CD8-positive, alpha-beta memory T cell (primary cell): ENCODE measurements at regions not wholly inside any gene's neighbourhood (a gene's known extent, or its start where the extent isn't known, plus 50 kb on each side); places are given as distances from the start of the nearest gene placed in this dataset.

Source experiments
- CTCF ChIA-PET: fragments of 350-600 bp; sonication (Branson Sonifier 250); formaldehyde crosslinking; loops from one replicate; lab custom pipeline; 2021; ENCODE audit warnings: antibody characterized with exemption; lab: Charles Lee
- POLR2A ChIA-PET: fragments of 350-600 bp; sonication (Branson Sonifier 250); formaldehyde crosslinking; loops from one replicate; lab custom pipeline; 2021; ENCODE audit warnings: antibody characterized with exemption; lab: Charles Lee
- DNase-seq, 5 donors: peaks; one replicate each; pipeline versions ENCODE4 v3.0.0 to v3.0.0-alpha.2; 2020 to 2022; ENCODE audit warnings: mixed read lengths in 1 of 5
- H3K27ac ChIP-seq: one replicate; pipeline ENCODE4 v1.7.0; 2013; ENCODE audit warnings: low read depth, mild to moderate bottlenecking, low read length, moderate library complexity
- H3K27me3 ChIP-seq: 2 replicates; pipeline ENCODE4 v1.7.0; 2013; ENCODE audit warnings: low read length, mild to moderate bottlenecking; ENCODE audit not compliant: insufficient read depth, poor library complexity, severe bottlenecking
- H3K36me3 ChIP-seq: 2 replicates; pipeline ENCODE4 v1.7.0; 2013; ENCODE audit warnings: mild to moderate bottlenecking, low read length, moderate library complexity; ENCODE audit not compliant: insufficient read depth
- H3K4me1 ChIP-seq: 2 replicates; pipeline ENCODE4 v1.7.0; 2013; ENCODE audit warnings: mild to moderate bottlenecking, low read length, moderate library complexity; ENCODE audit not compliant: insufficient read depth
- H3K4me3 ChIP-seq: 2 replicates; pipeline ENCODE4 v1.7.0; 2013; ENCODE audit warnings: mild to moderate bottlenecking, low read length
- H3K9me3 ChIP-seq: 2 replicates; pipeline ENCODE4 v1.7.0; 2013; ENCODE audit warnings: mild to moderate bottlenecking, low read length
- H3K27ac Mint-ChIP-seq, 8 donors: one replicate each; pipeline ENCODE4 v1.8.0; 2020 to 2021; ENCODE audit warnings: mixed read lengths in 8 of 8, mild to moderate bottlenecking in 6 of 8, inconsistent platforms in 3 of 8, moderate library complexity in 3 of 8
- H3K27me3 Mint-ChIP-seq, 2 donors: one replicate each; pipeline ENCODE4 v1.8.0; 2020 to 2021; ENCODE audit warnings: mixed read lengths in 2 of 2, mild to moderate bottlenecking in 1 of 2, moderate library complexity in 1 of 2
- H3K36me3 Mint-ChIP-seq, 3 donors: one replicate each; pipeline ENCODE4 v1.8.0; 2020 to 2021; ENCODE audit warnings: mixed read lengths in 3 of 3, inconsistent platforms in 1 of 3, mild to moderate bottlenecking in 1 of 3
- H3K4me1 Mint-ChIP-seq, 3 donors: one replicate each; pipeline ENCODE4 v1.8.0; 2020 to 2021; ENCODE audit warnings: mixed read lengths in 3 of 3, inconsistent platforms in 1 of 3, mild to moderate bottlenecking in 1 of 3
- H3K4me3 Mint-ChIP-seq, 7 donors: one replicate each; pipeline ENCODE4 v1.8.0; 2020 to 2021; ENCODE audit warnings: mixed read lengths in 7 of 7, mild to moderate bottlenecking in 6 of 7, moderate library complexity in 4 of 7, inconsistent platforms in 2 of 7
- H3K9me3 Mint-ChIP-seq, 5 donors: one replicate each; pipeline ENCODE4 v1.8.0; 2020 to 2022; ENCODE audit warnings: mixed read lengths in 5 of 5, mild to moderate bottlenecking in 3 of 5, moderate library complexity in 2 of 5, inconsistent platforms in 1 of 5

- no peak for DNase-seq
- Histone ChIP-seq H3K27ac (no peak overlapping the region), H3K27me3 (no peaks in the 10 kb centered on the region), H3K9me3 (no peaks in the 10 kb centered on the region), H3K4me1 (no peaks in the 10 kb centered on the region), H3K4me3 (no peak overlapping the region), H3K36me3 (no peaks in the 10 kb centered on the region)
- Mint-ChIP-seq H3K27me3 (peaks cover 0 to 6% of the 10 kb centered on the region in 2 donors), H3K36me3 (no peaks in the 10 kb centered on the region), H3K9me3 (peaks cover 2 to 5% (median 4%) of the 10 kb centered on the region in 5 donors), H3K27ac (no peak overlapping the region), H3K4me3 (no peak overlapping the region), H3K4me1 (no peaks in the 10 kb centered on the region)
- POLR2A ChIA-PET, result no interaction called here
- CTCF ChIA-PET, result no interaction called here
Observed at GRCh38 chrX:118182025-118182424, 65.4 kb upstream of the KLHL13 start.

- H3K9me3 Mint-ChIP-seq, result peaks cover 2 to 5% (median 4%) of the 10 kb centered on the region in 5 donors
- no peak overlapping the region for H3K4me3 Mint-ChIP-seq
- Histone ChIP-seq H3K27ac (no peak overlapping the region), H3K9me3 (no peaks in the 10 kb centered on the region), H3K27me3 (no peaks in the 10 kb centered on the region), H3K4me3 (no peak overlapping the region), H3K36me3 (no peaks in the 10 kb centered on the region), H3K4me1 (no peaks in the 10 kb centered on the region)
- CTCF ChIA-PET, result no interaction called here
- H3K36me3 Mint-ChIP-seq, result no peaks in the 10 kb centered on the region
- H3K27ac Mint-ChIP-seq, result no peak overlapping the region
- DNase-seq, result no peak
- POLR2A ChIA-PET, result no interaction called here
- H3K27me3 Mint-ChIP-seq, result peaks cover 0 to 6% of the 10 kb centered on the region in 2 donors
- H3K4me1 Mint-ChIP-seq, result no peaks in the 10 kb centered on the region
Observed at GRCh38 chrX:118182681-118183080, 66.1 kb upstream of the KLHL13 start.

GRCh38 chrX:118183606-118184005 lies 67.0 kb upstream of the KLHL13 start:
- H3K9me3 Mint-ChIP-seq, result peaks cover 2 to 5% (median 4%) of the 10 kb centered on the region in 5 donors
- no peaks in the 10 kb centered on the region for H3K27me3 ChIP-seq
- ChIA-PET CTCF (no interaction called here), POLR2A (no interaction called here)
- H3K36me3 Mint-ChIP-seq, result no peaks in the 10 kb centered on the region
- no peak overlapping the region for H3K4me3 Mint-ChIP-seq
- no peak overlapping the region for H3K27ac ChIP-seq
- no peak overlapping the region for H3K4me3 ChIP-seq
- no peak for DNase-seq
- peaks cover 0 to 6% of the 10 kb centered on the region in 2 donors for H3K27me3 Mint-ChIP-seq
- no peaks in the 10 kb centered on the region for H3K4me1 Mint-ChIP-seq
- H3K36me3 ChIP-seq, result no peaks in the 10 kb centered on the region
- H3K9me3 ChIP-seq, result no peaks in the 10 kb centered on the region
- no peaks in the 10 kb centered on the region for H3K4me1 ChIP-seq
- no peak overlapping the region for H3K27ac Mint-ChIP-seq

- ChIA-PET POLR2A (no interaction called here), CTCF (no interaction called here)
- no peak overlapping the region for H3K4me3 Mint-ChIP-seq
Observed at GRCh38 chrX:118187100-118187499, 70.5 kb upstream of the KLHL13 start.

GRCh38 chrX:118189000-118189399 lies 72.4 kb upstream of the KLHL13 start:
- Histone ChIP-seq H3K27ac (no peak overlapping the region), H3K9me3 (no peaks in the 10 kb centered on the region), H3K4me1 (no peaks in the 10 kb centered on the region), H3K4me3 (no peak overlapping the region), H3K27me3 (no peaks in the 10 kb centered on the region), H3K36me3 (no peaks in the 10 kb centered on the region)
- Mint-ChIP-seq H3K9me3 (peaks cover 0 to under 1% (median 0%) of the 10 kb centered on the region in 5 donors), H3K27me3 (peaks cover 0 to 8% of the 10 kb centered on the region in 2 donors), H3K4me1 (no peaks in the 10 kb centered on the region), H3K27ac (no peak overlapping the region), H3K36me3 (no peaks in the 10 kb centered on the region), H3K4me3 (no peak overlapping the region)
- DNase-seq, result no peak
- CTCF ChIA-PET, result no interaction called here
- POLR2A ChIA-PET, result no interaction called here

More at GRCh38 chrX:118187100-118187499, 70.5 kb upstream of the KLHL13 start:
- DNase-seq, result no peak
- H3K36me3 ChIP-seq, result no peaks in the 10 kb centered on the region
- H3K27me3 Mint-ChIP-seq, result peaks cover 0 to 12% of the 10 kb centered on the region in 2 donors
- no peaks in the 10 kb centered on the region for H3K27me3 ChIP-seq
- no peaks in the 10 kb centered on the region for H3K9me3 ChIP-seq
- H3K36me3 Mint-ChIP-seq, result no peaks in the 10 kb centered on the region
- H3K9me3 Mint-ChIP-seq, result peaks cover 2 to 5% (median 4%) of the 10 kb centered on the region in 5 donors
- no peak overlapping the region for H3K27ac Mint-ChIP-seq
- no peaks in the 10 kb centered on the region for H3K4me1 ChIP-seq
- H3K27ac ChIP-seq, result no peak overlapping the region
- no peak overlapping the region for H3K4me3 ChIP-seq
- H3K4me1 Mint-ChIP-seq, result no peaks in the 10 kb centered on the region

- H3K4me3 ChIP-seq, result no peak overlapping the region
- H3K36me3 ChIP-seq, result no peaks in the 10 kb centered on the region
- Mint-ChIP-seq H3K9me3 (no peaks in the 10 kb centered on the region), H3K27ac (no peak overlapping the region), H3K36me3 (no peaks in the 10 kb centered on the region), H3K4me3 (no peak overlapping the region), H3K27me3 (peaks cover 0 to 8% of the 10 kb centered on the region in 2 donors), H3K4me1 (no peaks in the 10 kb centered on the region)
- ChIA-PET POLR2A (no interaction called here), CTCF (no interaction called here)
- no peaks in the 10 kb centered on the region for H3K9me3 ChIP-seq
- H3K4me1 ChIP-seq, result no peaks in the 10 kb centered on the region
- H3K27me3 ChIP-seq, result no peaks in the 10 kb centered on the region
- DNase-seq, result no peak
- H3K27ac ChIP-seq, result no peak overlapping the region
Observed at GRCh38 chrX:118189628-118190027, 73.0 kb upstream of the KLHL13 start.

- DNase-seq, result no peak
- no peaks in the 10 kb centered on the region for H3K36me3 ChIP-seq
- H3K9me3 ChIP-seq, result no peaks in the 10 kb centered on the region
- H3K4me3 ChIP-seq, result no peak overlapping the region
- no peaks in the 10 kb centered on the region for H3K27me3 ChIP-seq
- POLR2A ChIA-PET, result no interaction called here
- CTCF ChIA-PET, result no interaction called here
- Mint-ChIP-seq H3K27me3 (no peaks in the 10 kb centered on the region), H3K36me3 (no peaks in the 10 kb centered on the region), H3K9me3 (no peaks in the 10 kb centered on the region), H3K27ac (no peak overlapping the region), H3K4me3 (no peak overlapping the region), H3K4me1 (no peaks in the 10 kb centered on the region)
- no peak overlapping the region for H3K27ac ChIP-seq
- H3K4me1 ChIP-seq, result no peaks in the 10 kb centered on the region
Observed at GRCh38 chrX:118197730-118198129, 81.1 kb upstream of the KLHL13 start.

- Mint-ChIP-seq H3K4me3 (no peak overlapping the region), H3K4me1 (no peaks in the 10 kb centered on the region), H3K27me3 (no peaks in the 10 kb centered on the region), H3K36me3 (no peaks in the 10 kb centered on the region), H3K27ac (no peak overlapping the region), H3K9me3 (no peaks in the 10 kb centered on the region)
- DNase-seq, result no peak
- H3K4me3 ChIP-seq, result no peak overlapping the region
- no peaks in the 10 kb centered on the region for H3K4me1 ChIP-seq
- POLR2A ChIA-PET, result no interaction called here
- H3K9me3 ChIP-seq, result no peaks in the 10 kb centered on the region
- H3K27me3 ChIP-seq, result no peaks in the 10 kb centered on the region
- H3K36me3 ChIP-seq, result no peaks in the 10 kb centered on the region
- CTCF ChIA-PET, result no interaction called here
- H3K27ac ChIP-seq, result no peak overlapping the region
Observed at GRCh38 chrX:118198577-118198976, 82.0 kb upstream of the KLHL13 start.

GRCh38 chrX:118199997-118200396 lies 83.4 kb upstream of the KLHL13 start:
- Mint-ChIP-seq H3K4me3 (no peak overlapping the region), H3K4me1 (no peaks in the 10 kb centered on the region), H3K36me3 (no peaks in the 10 kb centered on the region), H3K9me3 (no peaks in the 10 kb centered on the region), H3K27ac (no peak overlapping the region), H3K27me3 (no peaks in the 10 kb centered on the region)
- no peak overlapping the region for H3K4me3 ChIP-seq
- no peak overlapping the region for H3K27ac ChIP-seq
- no peak for DNase-seq
- no peaks in the 10 kb centered on the region for H3K36me3 ChIP-seq
- ChIA-PET POLR2A (no interaction called here), CTCF (no interaction called here)
- no peaks in the 10 kb centered on the region for H3K27me3 ChIP-seq
- no peaks in the 10 kb centered on the region for H3K4me1 ChIP-seq
- H3K9me3 ChIP-seq, result no peaks in the 10 kb centered on the region
